DND-41 (cell line): ENCODE measurements at regions not wholly inside any gene's neighbourhood (a gene's known extent, or its start where the extent isn't known, plus 50 kb on each side); places are given as distances from the start of the nearest gene placed in this dataset.

Experiments
- ATAC-seq: fragments of 200-7000 bp; cut with Tn5 transposase; 3 replicates; pipeline ENCODE4 v1.9.1; 2021; ENCODE audit warnings: low read depth; ENCODE audit not compliant: insufficient read depth
- DNase-seq: peaks from one replicate; pipeline ENCODE4 v3.0.0-alpha.2; 2020
- H2AFZ ChIP-seq: 2 replicates; pipeline ENCODE4 v1.6.0; 2012; ENCODE audit warnings: low read depth, low read length
- H3K27ac ChIP-seq: 2 replicates; pipeline ENCODE4 v1.5.1; 2012; ENCODE audit warnings: low read length, inconsistent platforms
- H3K27me3 ChIP-seq: fragments of 200-600 bp; sonication (generic); 2 replicates; pipeline ENCODE4 v1.6.0; 2012; ENCODE audit warnings: low read length, mild to moderate bottlenecking, inconsistent platforms; ENCODE audit not compliant: insufficient read depth, poor library complexity
- H3K36me3 ChIP-seq: 2 replicates; pipeline ENCODE4 v1.5.1; 2012; ENCODE audit warnings: low read length, inconsistent platforms; ENCODE audit not compliant: insufficient read depth
- H3K4me1 ChIP-seq: 2 replicates; pipeline ENCODE4 v1.5.1; 2012; ENCODE audit warnings: mild to moderate bottlenecking, low read length; ENCODE audit not compliant: insufficient read depth
- H3K4me2 ChIP-seq: 2 replicates; pipeline ENCODE4 v1.6.0; 2012; ENCODE audit warnings: mild to moderate bottlenecking, moderate library complexity, low read length, inconsistent platforms; ENCODE audit not compliant: insufficient read depth
- H3K4me3 ChIP-seq, 2 experiments: fragments of 200-600 bp in 1 of 2; shearing (Covaris generic) in 1 of 2; 2 replicates each; pipeline ENCODE4 v1.5.1; 2012 to 2016; ENCODE audit warnings: inconsistent platforms in 2 of 2, low read length in 2 of 2, mild to moderate bottlenecking in 2 of 2, low read depth in 1 of 2, moderate library complexity in 1 of 2
- H3K79me2 ChIP-seq: 2 replicates; pipeline ENCODE4 v1.6.0; 2012; ENCODE audit warnings: low read length, inconsistent platforms; ENCODE audit not compliant: insufficient read depth
- H3K9ac ChIP-seq: 2 replicates; pipeline ENCODE4 v1.6.0; 2012; ENCODE audit warnings: low read depth, mild to moderate bottlenecking, inconsistent platforms, low read length, moderate library complexity
- H3K9me3 ChIP-seq: 2 replicates; pipeline ENCODE4 v1.5.1; 2012; ENCODE audit warnings: low read length, moderate library complexity, mild to moderate bottlenecking, inconsistent platforms; ENCODE audit not compliant: insufficient read depth, severe bottlenecking
- H4K20me1 ChIP-seq: 2 replicates; pipeline ENCODE4 v1.6.0; 2012; ENCODE audit warnings: low read length; ENCODE audit not compliant: insufficient read depth
- EZH2 ChIP-seq: IDR thresholded peaks from 3 replicates; pipeline ENCODE4 v1.6.1; 2012; ENCODE audit warnings: borderline replicate concordance, low read depth, mild to moderate bottlenecking, moderate library complexity, low read length, inconsistent platforms; ENCODE audit not compliant: severe bottlenecking
- TF ChIP-seq, protein P1 (sequence below): IDR thresholded peaks from 2 replicates; pipeline ENCODE4 v1.5.1; 2012; ENCODE audit warnings: borderline replicate concordance, low read length, moderate library complexity, mild to moderate bottlenecking; ENCODE audit not compliant: poor library complexity, severe bottlenecking; ENCODE audit errors: extremely low read depth

DNA sequence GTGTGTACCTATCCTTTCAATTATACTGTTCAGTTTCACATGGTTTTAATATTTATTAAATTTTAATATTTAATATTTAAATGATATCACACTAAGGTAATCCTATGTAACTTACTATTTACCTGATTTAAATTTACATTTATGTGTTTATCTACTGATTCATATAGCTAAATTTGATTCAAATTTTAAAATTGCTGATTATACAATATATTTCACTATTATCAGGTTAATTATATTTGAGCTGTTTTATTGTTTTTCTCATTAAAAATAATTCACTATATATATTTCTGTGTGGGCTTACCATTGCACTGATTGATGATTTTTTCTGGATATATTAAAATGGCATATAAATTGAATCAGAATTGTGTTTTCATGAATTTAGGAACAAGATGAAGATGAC lies 1923.5 kb downstream of the STIM2 start:
- Histone ChIP-seq H3K4me3 (no peak overlapping the region), H3K79me2 (no peaks in the 10 kb centered on the region), H3K27me3 (no peaks in the 10 kb centered on the region), H3K4me2 (no peak overlapping the region), H3K4me1 (no peaks in the 10 kb centered on the region), H3K9me3 (no peaks in the 10 kb centered on the region), H3K9ac (no peak overlapping the region), H2AFZ (no peak overlapping the region), H3K36me3 (no peaks in the 10 kb centered on the region), H4K20me1 (no peaks in the 10 kb centered on the region), H3K27ac (no peak overlapping the region)
- ATAC-seq (no peak), DNase-seq (no peak)
- TF ChIP-seq, protein P1, sequence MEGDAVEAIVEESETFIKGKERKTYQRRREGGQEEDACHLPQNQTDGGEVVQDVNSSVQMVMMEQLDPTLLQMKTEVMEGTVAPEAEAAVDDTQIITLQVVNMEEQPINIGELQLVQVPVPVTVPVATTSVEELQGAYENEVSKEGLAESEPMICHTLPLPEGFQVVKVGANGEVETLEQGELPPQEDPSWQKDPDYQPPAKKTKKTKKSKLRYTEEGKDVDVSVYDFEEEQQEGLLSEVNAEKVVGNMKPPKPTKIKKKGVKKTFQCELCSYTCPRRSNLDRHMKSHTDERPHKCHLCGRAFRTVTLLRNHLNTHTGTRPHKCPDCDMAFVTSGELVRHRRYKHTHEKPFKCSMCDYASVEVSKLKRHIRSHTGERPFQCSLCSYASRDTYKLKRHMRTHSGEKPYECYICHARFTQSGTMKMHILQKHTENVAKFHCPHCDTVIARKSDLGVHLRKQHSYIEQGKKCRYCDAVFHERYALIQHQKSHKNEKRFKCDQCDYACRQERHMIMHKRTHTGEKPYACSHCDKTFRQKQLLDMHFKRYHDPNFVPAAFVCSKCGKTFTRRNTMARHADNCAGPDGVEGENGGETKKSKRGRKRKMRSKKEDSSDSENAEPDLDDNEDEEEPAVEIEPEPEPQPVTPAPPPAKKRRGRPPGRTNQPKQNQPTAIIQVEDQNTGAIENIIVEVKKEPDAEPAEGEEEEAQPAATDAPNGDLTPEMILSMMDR: no peak
- no peak for TF ChIP-seq EZH2

DNA sequence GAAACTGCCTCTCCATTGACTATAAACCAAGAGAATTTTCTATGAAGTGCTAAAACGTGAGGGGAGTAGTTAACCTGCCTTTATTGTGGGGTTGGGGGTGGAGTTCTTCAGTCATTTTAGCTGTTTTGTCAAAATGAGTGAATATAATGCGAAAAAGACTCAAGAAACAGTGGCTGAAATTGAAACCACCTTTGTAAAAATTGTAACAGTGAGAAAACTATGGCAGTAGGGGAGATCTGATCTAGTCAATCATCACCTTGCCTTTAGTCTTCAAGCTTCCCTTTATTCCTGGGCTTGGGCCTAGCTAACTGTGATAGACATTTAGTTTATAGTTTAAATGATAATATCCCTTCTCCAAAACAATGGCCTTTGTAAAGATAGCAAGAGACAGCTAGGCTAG lies 1927.3 kb downstream of the STIM2 start:
- Histone ChIP-seq H3K79me2 (no peaks in the 10 kb centered on the region), H3K27me3 (no peaks in the 10 kb centered on the region), H4K20me1 (no peaks in the 10 kb centered on the region), H3K9ac (no peak overlapping the region), H3K4me1 (no peaks in the 10 kb centered on the region), H3K36me3 (no peaks in the 10 kb centered on the region), H3K9me3 (no peaks in the 10 kb centered on the region), H3K27ac (no peak overlapping the region), H2AFZ (no peak overlapping the region), H3K4me3 (no peak overlapping the region), H3K4me2 (no peak overlapping the region)
- DNase-seq: no peak
- TF ChIP-seq, protein P1: no peak
- no peak for TF ChIP-seq EZH2
- ATAC-seq: no peak

DNA sequence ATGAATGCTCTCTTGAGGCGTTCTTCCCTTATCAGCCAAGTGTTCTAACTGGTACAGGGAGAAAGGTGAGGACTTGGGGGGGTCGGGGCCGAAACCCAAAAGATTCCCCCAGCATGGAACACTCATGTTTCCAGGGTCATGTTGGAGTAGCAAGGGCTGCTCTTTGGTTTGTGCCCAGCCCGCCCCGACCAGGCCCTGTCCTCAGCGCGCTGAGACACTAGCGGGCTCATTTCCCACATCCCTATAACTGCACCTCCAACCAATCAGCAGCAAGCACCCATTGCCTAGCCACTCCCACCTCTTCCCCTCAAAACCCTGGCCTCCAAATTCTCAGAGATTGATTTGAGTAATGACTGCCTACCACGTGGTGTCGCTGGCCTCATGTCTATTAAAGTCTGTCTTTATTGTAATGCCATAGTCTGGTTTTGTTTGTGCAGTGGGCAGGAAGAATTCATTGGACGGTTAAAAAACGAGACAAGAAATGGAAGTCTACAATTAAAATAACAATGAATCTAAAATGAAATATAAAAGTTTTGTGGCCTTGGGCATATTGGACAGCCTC lies 1928.4 kb downstream of the STIM2 start:
- DNase-seq: no peak
- Histone ChIP-seq H3K79me2 (no peaks in the 10 kb centered on the region), H3K4me2 (no peak overlapping the region), H4K20me1 (no peaks in the 10 kb centered on the region), H3K36me3 (no peaks in the 10 kb centered on the region), H3K27ac (no peak overlapping the region), H3K9me3 (no peaks in the 10 kb centered on the region), H3K27me3 (no peaks in the 10 kb centered on the region), H2AFZ (no peak overlapping the region), H3K4me3 (no peak overlapping the region), H3K9ac (no peak overlapping the region), H3K4me1 (no peaks in the 10 kb centered on the region)
- TF ChIP-seq EZH2: no peak
- TF ChIP-seq, protein P1: no peak
- no peak for ATAC-seq

DNA sequence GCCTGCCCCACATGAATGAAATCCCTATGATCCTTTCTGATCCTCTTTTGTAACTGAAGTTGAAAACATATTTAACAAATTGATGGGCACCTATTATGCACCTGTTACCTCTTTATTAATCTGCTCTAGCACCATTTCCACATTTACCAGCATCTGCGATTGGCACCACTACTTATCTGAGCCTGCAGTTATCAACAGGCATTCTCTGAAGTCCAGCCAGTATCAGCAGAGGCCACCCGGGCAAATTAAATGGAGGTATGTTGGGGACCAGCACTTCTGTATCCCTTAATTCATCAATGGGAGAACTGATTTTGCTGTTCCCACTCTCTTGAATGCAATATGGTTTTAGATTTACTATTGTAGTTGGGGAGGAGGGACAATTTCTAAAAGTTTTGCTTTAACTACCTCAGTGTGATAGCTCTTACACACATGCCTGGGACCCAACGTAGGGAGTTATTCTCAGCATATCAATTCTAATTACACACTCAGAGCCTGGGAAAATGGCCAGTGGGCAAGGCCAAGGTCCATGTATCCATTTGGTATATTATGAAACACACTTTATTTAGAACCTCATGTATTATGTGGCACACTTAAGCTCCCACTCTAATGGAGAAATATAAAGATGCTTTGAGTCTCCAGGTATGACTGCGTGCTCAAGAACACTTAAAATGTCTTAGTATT lies 1927.1 kb upstream of the PCDH7 start:
- H3K27ac ChIP-seq: no peak overlapping the region
- H3K9me3 ChIP-seq: no peaks in the 10 kb centered on the region
- DNase-seq (no peak), ATAC-seq (no peak)
- H3K4me3 ChIP-seq: no peak overlapping the region
- no peaks in the 10 kb centered on the region for H3K79me2 ChIP-seq
- no peaks in the 10 kb centered on the region for H3K4me1 ChIP-seq
- H2AFZ ChIP-seq: no peak overlapping the region
- H4K20me1 ChIP-seq: no peaks in the 10 kb centered on the region
- no peak overlapping the region for H3K4me2 ChIP-seq
- H3K36me3 ChIP-seq: no peaks in the 10 kb centered on the region
- H3K27me3 ChIP-seq: no peaks in the 10 kb centered on the region
- no peak overlapping the region for H3K9ac ChIP-seq
- TF ChIP-seq EZH2: no peak
- TF ChIP-seq, protein P1: no peak
